Activated T-cell treated with anti-CD3 and anti-CD28 coated beads, Interleukin-2, amount 50 U/mL, for 72 hours (primary cell): ENCODE measurements at regions not wholly inside any gene's neighbourhood (a gene's known extent, or its start where the extent isn't known, plus 50 kb on each side); places are given as distances from the start of the nearest gene placed in this dataset.

Source experiments
- ATAC-seq, 2 donors: fragments of 150-1000 bp; cut with Tn5 transposase; replicated peaks in 1 of 2; 2 replicates each; pipeline ENCODE4 v1.10.0; 2021; ENCODE audit warnings: moderate library complexity in 2 of 2, mild to moderate bottlenecking in 1 of 2
- DNase-seq, 2 donors: peaks; one replicate each; pipeline ENCODE4 v3.0.0; 2021 to 2022; ENCODE audit warnings: mixed read lengths in 1 of 2
- H3K27ac Mint-ChIP-seq: one replicate; pipeline ENCODE4 v1.8.0; 2022; ENCODE audit warnings: mild to moderate bottlenecking, moderate library complexity, mixed read lengths
- H3K27me3 Mint-ChIP-seq: one replicate; pipeline ENCODE4 v1.8.0; 2022; ENCODE audit warnings: low read depth, mixed read lengths
- H3K36me3 Mint-ChIP-seq, 2 donors: one replicate each; pipeline ENCODE4 v1.8.0; 2022; ENCODE audit warnings: mixed read lengths in 2 of 2, mild to moderate bottlenecking in 1 of 2; ENCODE audit not compliant: insufficient read depth in 2 of 2
- H3K4me1 Mint-ChIP-seq: one replicate; pipeline ENCODE4 v1.8.0; 2022; ENCODE audit warnings: low read depth, mixed read lengths
- H3K4me3 Mint-ChIP-seq, 2 donors: one replicate each; pipeline ENCODE4 v1.8.0; 2022; ENCODE audit warnings: mild to moderate bottlenecking in 2 of 2, mixed read lengths in 2 of 2, moderate library complexity in 2 of 2
- H3K9me3 Mint-ChIP-seq, 2 donors: one replicate each; pipeline ENCODE4 v1.8.0; 2022; ENCODE audit warnings: mixed read lengths in 2 of 2

- peaks cover 30% of the 10 kb centered on the region for H3K27me3 Mint-ChIP-seq
- H3K4me3 Mint-ChIP-seq, result no peak overlapping the region
- H3K27ac Mint-ChIP-seq, result no peak overlapping the region
- DNase-seq (no peak), ATAC-seq (no peak)
- H3K4me1 Mint-ChIP-seq, result no peaks in the 10 kb centered on the region
- H3K36me3 Mint-ChIP-seq, result no peaks in the 10 kb centered on the region
- no peaks in the 10 kb centered on the region for H3K9me3 Mint-ChIP-seq
These were observed 156.5 kb downstream of the ACTR3 start for GRCh38 chr2:114046373-114046772.

GRCh38 chr2:114046866-114047435 lies 157.1 kb downstream of the ACTR3 start:
- ATAC-seq (no peak), DNase-seq (no peak)
- Mint-ChIP-seq H3K27me3 (peaks cover 30% of the 10 kb centered on the region), H3K4me3 (no peak overlapping the region), H3K27ac (no peak overlapping the region), H3K9me3 (no peaks in the 10 kb centered on the region), H3K4me1 (no peaks in the 10 kb centered on the region), H3K36me3 (no peaks in the 10 kb centered on the region)

- Mint-ChIP-seq H3K27me3 (peaks cover 47% of the 10 kb centered on the region), H3K4me1 (no peaks in the 10 kb centered on the region), H3K4me3 (no peak overlapping the region), H3K36me3 (no peaks in the 10 kb centered on the region), H3K9me3 (no peaks in the 10 kb centered on the region), H3K27ac (no peak overlapping the region)
- ATAC-seq (no peak), DNase-seq (no peak)
These were observed 159.4 kb downstream of the ACTR3 start for GRCh38 chr2:114049280-114049679.

- H3K27me3 Mint-ChIP-seq, result peaks cover 47% of the 10 kb centered on the region
- H3K4me1 Mint-ChIP-seq, result no peaks in the 10 kb centered on the region
- no peaks in the 10 kb centered on the region for H3K36me3 Mint-ChIP-seq
- no peak overlapping the region for H3K4me3 Mint-ChIP-seq
- ATAC-seq, result no peak
- no peak for DNase-seq
- H3K27ac Mint-ChIP-seq, result no peak overlapping the region
- H3K9me3 Mint-ChIP-seq, result no peaks in the 10 kb centered on the region
These were observed 159.9 kb downstream of the ACTR3 start for GRCh38 chr2:114049826-114050225.

- no peaks in the 10 kb centered on the region for H3K9me3 Mint-ChIP-seq
These were observed 166.6 kb downstream of the ACTR3 start for GRCh38 chr2:114056294-114057143.

GRCh38 chr2:114057638-114058037 lies 167.7 kb downstream of the ACTR3 start:
- no peak overlapping the region for H3K27ac Mint-ChIP-seq
- peaks cover 27% of the 10 kb centered on the region for H3K27me3 Mint-ChIP-seq
- no peak overlapping the region for H3K4me3 Mint-ChIP-seq
- no peaks in the 10 kb centered on the region for H3K9me3 Mint-ChIP-seq
- no peaks in the 10 kb centered on the region for H3K36me3 Mint-ChIP-seq
- DNase-seq, result no peak
- no peak for ATAC-seq
- no peaks in the 10 kb centered on the region for H3K4me1 Mint-ChIP-seq

More at GRCh38 chr2:114056294-114057143, 166.6 kb downstream of the ACTR3 start:
- Mint-ChIP-seq H3K4me1 (no peaks in the 10 kb centered on the region), H3K4me3 (no peak overlapping the region), H3K36me3 (no peaks in the 10 kb centered on the region), H3K27me3 (peaks cover 31% of the 10 kb centered on the region), H3K27ac (no peak overlapping the region)
- ATAC-seq, result no peak
- no peak for DNase-seq

GRCh38 chr2:114061566-114062098 lies 171.7 kb downstream of the ACTR3 start:
- no peaks in the 10 kb centered on the region for H3K4me1 Mint-ChIP-seq

GRCh38 chr2:114063346-114063745 lies 173.5 kb downstream of the ACTR3 start:
- H3K27ac Mint-ChIP-seq, result no peak overlapping the region
- no peaks in the 10 kb centered on the region for H3K9me3 Mint-ChIP-seq
- ATAC-seq, result no peak
- no peaks in the 10 kb centered on the region for H3K36me3 Mint-ChIP-seq
- H3K27me3 Mint-ChIP-seq, result peaks cover 6% of the 10 kb centered on the region
- H3K4me3 Mint-ChIP-seq, result no peak overlapping the region
- DNase-seq, result no peak
- no peaks in the 10 kb centered on the region for H3K4me1 Mint-ChIP-seq

More at GRCh38 chr2:114061566-114062098, 171.7 kb downstream of the ACTR3 start:
- Mint-ChIP-seq H3K9me3 (no peaks in the 10 kb centered on the region), H3K27ac (no peak overlapping the region), H3K4me3 (no peak overlapping the region), H3K36me3 (no peaks in the 10 kb centered on the region), H3K27me3 (peaks cover 16% of the 10 kb centered on the region)
- DNase-seq (no peak), ATAC-seq (no peak)

GRCh38 chr2:114065731-114066130 lies 175.8 kb downstream of the ACTR3 start:
- Mint-ChIP-seq H3K27ac (no peak overlapping the region), H3K4me3 (no peak overlapping the region), H3K36me3 (no peaks in the 10 kb centered on the region), H3K27me3 (peaks cover 9% of the 10 kb centered on the region), H3K4me1 (no peaks in the 10 kb centered on the region), H3K9me3 (no peaks in the 10 kb centered on the region)
- no peak for ATAC-seq
- DNase-seq, result no peak

GRCh38 chr2:114066186-114066747 lies 176.4 kb downstream of the ACTR3 start:
- Mint-ChIP-seq H3K36me3 (no peaks in the 10 kb centered on the region), H3K27ac (no peak overlapping the region), H3K4me3 (no peak overlapping the region), H3K27me3 (peaks cover 12% of the 10 kb centered on the region), H3K9me3 (no peaks in the 10 kb centered on the region), H3K4me1 (no peaks in the 10 kb centered on the region)
- ATAC-seq (no peak), DNase-seq (no peak)

- ATAC-seq (no peak), DNase-seq (no peak)
- no peak overlapping the region for H3K27ac Mint-ChIP-seq
- no peaks in the 10 kb centered on the region for H3K36me3 Mint-ChIP-seq
- no peaks in the 10 kb centered on the region for H3K4me1 Mint-ChIP-seq
- no peaks in the 10 kb centered on the region for H3K9me3 Mint-ChIP-seq
- H3K4me3 Mint-ChIP-seq, result no peak overlapping the region
- peaks cover 12% of the 10 kb centered on the region for H3K27me3 Mint-ChIP-seq
These were observed 178.5 kb downstream of the ACTR3 start for GRCh38 chr2:114068438-114068837.

GRCh38 chr2:114076961-114077360 lies 187.1 kb downstream of the ACTR3 start:
- Mint-ChIP-seq H3K9me3 (peaks cover 0 to 4% of the 10 kb centered on the region in 2 donors), H3K27me3 (peaks cover 12% of the 10 kb centered on the region), H3K36me3 (no peaks in the 10 kb centered on the region), H3K27ac (no peak overlapping the region), H3K4me3 (no peak overlapping the region), H3K4me1 (no peaks in the 10 kb centered on the region)
- DNase-seq (no peak), ATAC-seq (no peak)

- H3K27ac Mint-ChIP-seq, result no peak overlapping the region
- H3K4me1 Mint-ChIP-seq, result no peaks in the 10 kb centered on the region
- H3K9me3 Mint-ChIP-seq, result peaks cover 0 to 4% of the 10 kb centered on the region in 2 donors
- H3K36me3 Mint-ChIP-seq, result no peaks in the 10 kb centered on the region
- DNase-seq, result no peak
- no peak overlapping the region for H3K4me3 Mint-ChIP-seq
- ATAC-seq, result no peak
- peaks cover 17% of the 10 kb centered on the region for H3K27me3 Mint-ChIP-seq
These were observed 189.6 kb downstream of the ACTR3 start for GRCh38 chr2:114079366-114080004.
